ENCODE measurements at regions not wholly inside any gene's neighbourhood (a gene's known extent, or its start where the extent isn't known, plus 50 kb on each side); places are given as distances from the start of the nearest gene placed in this dataset.
A peak's percentile ranks its signal among the peaks of the same experiment; 100 is the strongest.

DNA sequence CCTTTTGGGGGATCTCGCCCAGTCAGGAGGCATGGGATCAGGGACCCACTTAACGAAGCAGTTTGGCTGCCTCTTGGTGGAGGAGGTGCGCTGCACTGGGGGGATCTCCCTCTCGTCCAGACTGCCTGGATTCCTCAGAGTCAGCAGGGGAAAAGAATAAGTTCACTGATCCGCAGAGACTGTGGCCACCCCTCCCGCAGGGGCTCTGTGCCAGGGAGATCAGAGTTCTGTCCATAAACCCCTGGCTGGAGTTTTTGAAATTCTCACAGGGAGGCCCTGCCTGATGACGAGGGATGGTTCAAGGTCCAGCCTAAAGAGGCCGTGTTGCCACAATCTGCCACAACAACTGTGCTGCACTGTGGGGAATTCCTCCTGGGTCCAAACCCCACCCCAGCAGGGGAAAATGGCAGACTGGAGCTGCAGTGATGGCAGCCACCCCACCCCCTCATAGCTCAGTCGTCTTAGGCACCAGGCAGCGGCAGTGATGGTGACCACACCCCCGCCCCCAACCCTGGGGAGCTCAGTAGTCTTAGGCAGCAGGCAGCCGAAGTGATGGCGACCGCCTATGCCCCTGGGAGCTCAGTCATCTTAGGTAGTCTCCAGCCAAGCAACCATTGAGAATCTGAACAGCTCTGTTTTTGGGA lies 273.8 kb upstream of the USP25 start (continued):
- peak; percentile 26; the same call in 1 of the 2 replicates for TF ChIP-seq ZNF646 (CRISPR knock-in tag; IDR thresholded peaks at IDR 0.05)
- TF ChIP-seq ZFP90 (CRISPR knock-in tag; IDR thresholded peaks at IDR 0.05; ENCODE audit: borderline replicate concordance): peak; percentile 57; the same call in 1 of the 2 replicates
- TF ChIP-seq ZBED4 (CRISPR knock-in tag; IDR thresholded peaks at IDR 0.05; ENCODE audit: borderline replicate concordance): no peak
- TF ChIP-seq ARID4A (CRISPR knock-in tag; IDR thresholded peaks at IDR 0.05; ENCODE audit: borderline replicate concordance): peak; percentile 51; the same call in 1 of the 2 replicates
- TF ChIP-seq ARID5B (CRISPR knock-in tag; IDR thresholded peaks at IDR 0.05): peak; percentile 87
- TF ChIP-seq TEAD2 (CRISPR knock-in tag; IDR thresholded peaks at IDR 0.05): no peak
